HG02970 (cell line): ENCODE measurements at regions not wholly inside any gene's neighbourhood (a gene's known extent, or its start where the extent isn't known, plus 50 kb on each side); places are given as distances from the start of the nearest gene placed in this dataset.

Experiments
- ATAC-seq: cut with Tn5 transposase; IDR thresholded peaks from one replicate; pipeline ENCODE4 v1.9.1; 2021; ENCODE audit warnings: mild to moderate bottlenecking, moderate library complexity, moderate number of reproducible peaks; ENCODE audit not compliant: unreplicated experiment, low FRiP score

DNA sequence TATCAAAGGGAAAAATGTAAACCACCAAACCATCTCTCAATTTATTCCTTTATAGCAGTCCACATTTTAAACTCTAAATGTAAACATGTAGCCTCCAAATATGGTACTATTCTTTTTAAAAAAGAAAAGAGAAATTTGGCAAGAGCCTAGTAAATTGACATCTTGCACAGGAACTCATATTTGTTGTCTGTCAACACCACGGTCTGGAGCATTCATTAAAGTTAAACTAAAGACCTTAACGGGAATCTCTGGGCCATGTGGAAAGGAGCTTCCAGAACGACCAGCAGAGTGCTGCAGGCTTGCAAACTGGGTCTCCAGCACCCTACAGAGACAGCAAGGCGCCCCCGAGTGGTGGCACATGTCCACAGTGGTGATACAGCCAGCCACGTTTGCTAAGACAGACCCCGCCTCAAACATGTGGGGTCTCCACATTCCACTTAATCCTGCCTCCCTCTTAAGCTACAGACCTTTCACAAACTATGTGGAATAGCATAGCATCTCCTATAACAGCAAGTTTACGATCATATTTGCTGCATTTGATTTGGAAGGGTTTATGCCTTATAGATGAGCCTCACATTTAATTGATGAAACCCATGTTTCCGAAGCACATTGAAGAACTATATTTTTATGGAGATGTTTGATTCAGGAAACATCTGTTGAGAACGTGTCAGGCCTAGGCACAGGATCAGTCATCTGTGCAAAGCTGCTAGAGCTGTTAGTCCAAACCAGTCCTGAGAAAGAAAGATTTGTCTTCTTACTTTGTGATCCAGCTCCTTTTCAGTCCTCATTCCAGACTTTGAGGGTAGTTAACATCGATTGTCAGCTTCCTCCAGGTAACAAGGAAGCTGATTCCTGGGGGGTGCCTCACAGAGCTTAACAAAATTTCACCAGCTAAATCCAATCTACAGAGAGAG is 96.4 kb upstream of the BACE2 start:
- ATAC-seq: no peak

DNA sequence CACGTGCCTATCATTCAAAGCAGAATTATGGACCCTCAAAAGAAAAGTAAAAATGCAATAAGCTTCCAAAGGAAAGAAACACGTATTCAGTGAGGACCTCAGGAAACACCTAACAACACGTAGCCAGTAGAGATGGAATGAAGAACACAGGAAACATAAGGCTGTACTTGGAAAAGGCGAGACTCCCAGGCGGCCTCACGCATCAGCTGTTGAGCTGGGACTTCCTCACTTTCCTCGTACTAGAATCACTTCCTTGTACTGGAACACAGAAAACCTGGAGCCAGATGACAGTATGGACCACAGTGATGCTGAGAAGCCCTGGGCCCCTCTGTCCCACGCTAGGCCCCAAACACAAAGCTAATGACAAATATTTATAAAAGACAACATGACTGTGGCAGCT is 94.4 kb upstream of the BACE2 start:
- no peak for ATAC-seq

DNA sequence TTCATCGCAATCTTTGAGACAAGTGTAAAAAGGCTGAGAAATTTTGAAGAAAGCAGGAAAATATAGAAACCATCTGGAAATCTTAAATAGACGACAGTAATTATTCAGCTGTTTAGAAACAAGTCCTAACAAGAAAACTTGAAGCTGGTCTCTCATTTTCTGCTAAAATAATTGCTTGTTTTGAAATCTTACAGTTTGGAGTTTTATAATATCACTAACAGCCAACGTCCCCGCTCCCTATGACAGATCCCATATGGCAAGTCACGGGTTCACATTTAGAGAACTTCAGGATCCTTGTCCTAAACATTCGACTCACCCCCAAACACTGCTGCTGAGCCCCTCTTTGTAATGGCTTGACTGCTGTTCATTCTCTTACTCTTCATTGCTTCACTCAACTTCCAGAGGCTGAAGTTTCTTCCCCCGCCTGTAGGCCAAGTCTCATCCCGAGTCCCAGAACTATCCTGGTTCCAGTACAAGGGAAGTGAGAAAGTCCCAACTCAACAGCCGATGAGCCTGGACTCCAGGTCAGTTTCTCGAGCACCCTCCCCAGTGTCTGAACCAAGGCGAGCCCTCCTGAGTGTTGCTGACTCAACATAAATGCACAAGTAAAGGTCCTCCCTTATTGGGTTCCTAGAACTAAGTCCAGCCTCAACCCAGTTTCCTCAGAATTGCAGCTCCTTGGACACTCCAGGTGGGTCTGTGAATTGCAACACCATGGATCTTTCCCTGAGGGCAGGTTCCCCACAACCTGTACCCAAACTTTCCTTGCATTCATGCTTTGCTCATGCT is 93.4 kb upstream of the BACE2 start:
- ATAC-seq: no peak

DNA sequence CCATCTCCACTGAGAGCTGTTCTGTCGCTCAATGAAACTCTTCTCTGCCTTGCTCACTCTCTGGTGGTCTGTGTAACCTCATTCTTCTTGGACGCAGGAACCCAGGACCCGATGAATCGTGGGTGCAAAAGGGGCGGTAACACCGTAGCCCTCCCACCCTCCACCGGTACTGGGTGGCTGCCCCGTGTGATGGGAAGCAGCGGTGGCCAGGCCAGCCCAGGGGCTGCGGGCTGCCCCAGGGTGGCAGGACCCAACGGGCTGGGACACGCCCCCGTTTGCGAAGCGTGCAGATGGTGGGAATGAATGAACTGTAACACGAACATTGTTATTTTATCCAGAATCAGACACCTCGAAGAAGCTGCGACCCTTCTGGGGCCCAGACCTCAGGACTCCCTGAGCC is 92.3 kb upstream of the BACE2 start:
- ATAC-seq: no peak

DNA sequence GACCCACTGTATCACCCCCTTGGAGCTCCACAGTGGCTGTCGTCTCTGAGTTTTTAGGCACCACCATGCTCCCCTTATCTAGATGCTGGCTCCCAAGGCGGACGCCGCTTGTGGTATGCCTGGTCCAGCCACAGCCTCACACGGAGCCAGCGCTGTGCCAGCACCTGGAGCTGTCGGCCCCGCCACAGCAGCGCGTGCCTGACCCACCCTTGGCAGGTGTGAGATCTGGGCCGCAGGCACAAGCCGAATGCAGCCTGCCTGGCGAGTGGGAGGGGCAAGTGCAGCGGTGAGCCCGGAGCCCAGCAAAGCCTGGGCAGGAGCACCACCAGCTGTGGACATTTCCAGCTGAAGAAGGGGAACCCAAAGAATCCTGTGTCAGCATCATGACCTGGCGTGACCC is 91.9 kb upstream of the BACE2 start:
- ATAC-seq: no peak

- ATAC-seq: no peak
Observed at GRCh38 chr21:41079159-41079558, 88.8 kb upstream of the BACE2 start.

- no peak for ATAC-seq
Observed at GRCh38 chr21:41080485-41081121, 87.4 kb upstream of the BACE2 start.

DNA sequence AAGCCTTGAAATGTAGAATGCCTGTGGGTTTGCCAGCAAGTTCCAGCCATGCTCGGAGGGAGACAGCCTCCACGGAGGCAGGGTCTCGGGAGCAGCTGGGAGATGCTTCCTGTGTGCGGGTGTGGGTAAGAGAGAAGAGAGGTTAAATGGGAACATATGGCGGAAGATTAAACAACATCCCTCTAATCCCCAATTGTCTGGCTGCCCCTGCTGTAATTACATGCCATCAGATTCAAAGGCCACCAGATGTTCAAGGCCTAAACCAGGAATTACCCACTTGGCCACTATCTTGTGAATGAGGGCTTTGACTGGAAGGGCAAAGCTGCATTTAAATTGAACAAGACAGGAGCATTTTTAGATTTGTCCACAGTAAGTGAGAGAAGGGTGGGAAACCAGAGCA is 81.4 kb upstream of the BACE2 start:
- ATAC-seq: no peak

- no peak for ATAC-seq
Observed at GRCh38 chr21:41090981-41091380, 77.0 kb upstream of the BACE2 start.

DNA sequence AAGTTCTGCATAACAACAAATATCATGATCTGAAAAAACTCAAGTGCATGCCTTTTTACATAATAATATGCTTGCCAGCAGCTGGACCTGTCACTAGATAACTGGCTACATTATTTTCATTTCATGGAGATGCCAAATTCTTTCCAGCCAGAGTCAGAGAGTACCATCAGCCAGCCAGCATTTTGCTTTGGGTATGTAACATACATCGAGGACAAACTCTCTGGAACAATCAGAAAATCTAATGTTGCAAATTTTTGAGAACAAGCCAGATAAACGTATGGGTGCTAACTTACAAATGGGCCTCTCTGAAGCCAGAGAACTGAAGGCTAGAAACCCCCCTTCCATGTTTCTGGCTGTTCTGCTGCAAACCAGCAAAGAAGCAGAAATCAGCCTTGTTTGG is 76.3 kb upstream of the BACE2 start:
- ATAC-seq: no peak

GRCh38 chr21:41092312-41092711 is 75.6 kb upstream of the BACE2 start:
- no peak for ATAC-seq

DNA sequence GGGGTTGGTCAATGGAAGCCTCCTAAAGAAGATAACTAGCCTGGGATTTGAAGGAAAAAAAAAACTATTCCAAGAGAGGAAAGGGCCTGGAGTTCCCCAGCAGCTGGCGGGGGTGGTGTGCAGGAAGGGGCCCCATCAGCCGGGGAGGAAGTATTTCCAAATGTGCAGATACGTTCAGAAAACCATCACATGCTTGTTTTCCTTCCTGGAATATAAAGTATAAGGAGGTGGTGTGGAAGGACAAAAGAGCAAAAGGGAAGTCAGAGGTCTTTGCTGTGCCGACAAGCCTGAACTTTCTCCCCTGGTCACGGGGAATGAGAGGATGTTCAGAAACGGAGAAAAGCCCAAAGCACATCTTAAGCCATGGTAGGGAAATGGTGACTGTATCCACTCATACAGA is 72.0 kb upstream of the BACE2 start:
- ATAC-seq: no peak

DNA sequence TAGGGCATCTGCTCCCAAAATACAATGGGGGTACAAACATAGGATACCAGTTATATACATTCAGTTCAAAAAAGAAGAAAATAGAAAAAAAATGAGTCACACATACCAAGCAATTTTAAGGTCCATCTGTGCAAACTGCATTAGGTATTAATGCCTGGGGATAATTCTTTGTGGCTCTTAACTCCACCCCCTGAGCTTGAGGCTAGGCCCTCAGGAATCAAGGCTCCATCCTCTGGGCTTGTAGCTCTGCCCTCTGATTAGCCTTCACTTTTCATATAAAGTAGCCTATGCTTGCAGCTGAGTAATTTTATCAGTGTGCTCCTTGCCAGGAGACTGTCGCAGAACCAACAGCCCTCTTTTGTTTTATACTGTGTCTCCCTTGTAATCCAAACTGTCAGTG is 69.9 kb upstream of the BACE2 start:
- ATAC-seq: no peak

DNA sequence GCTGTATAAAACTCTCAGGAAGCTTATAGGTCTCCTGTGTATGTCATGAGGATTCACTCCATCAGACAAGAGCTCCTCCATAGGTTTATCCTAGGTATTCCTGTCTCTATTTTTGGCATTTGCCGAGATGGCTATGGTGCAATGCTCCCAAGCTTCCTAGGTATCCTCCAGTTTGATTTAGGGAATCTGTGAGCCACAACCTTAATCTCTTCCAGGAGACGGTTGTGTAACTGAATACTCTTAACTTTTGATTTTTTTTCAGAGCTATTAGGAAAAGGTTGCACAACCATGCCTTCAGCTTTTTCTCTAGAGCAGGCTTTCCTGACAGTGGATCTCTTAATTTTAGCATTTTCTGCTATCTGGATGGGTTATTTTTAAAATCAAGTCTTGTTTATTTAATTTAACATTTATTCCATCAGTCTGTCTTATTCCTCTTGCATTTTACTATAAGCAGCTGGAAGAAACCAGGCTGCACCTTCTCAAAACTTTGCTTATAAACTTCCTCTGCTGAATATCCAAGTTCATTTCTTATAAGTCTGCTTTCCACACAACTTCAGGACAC is 69.4 kb upstream of the BACE2 start:
- no peak for ATAC-seq

- no peak for ATAC-seq
Observed at GRCh38 chr21:41100826-41101550, 67.0 kb upstream of the BACE2 start.

DNA sequence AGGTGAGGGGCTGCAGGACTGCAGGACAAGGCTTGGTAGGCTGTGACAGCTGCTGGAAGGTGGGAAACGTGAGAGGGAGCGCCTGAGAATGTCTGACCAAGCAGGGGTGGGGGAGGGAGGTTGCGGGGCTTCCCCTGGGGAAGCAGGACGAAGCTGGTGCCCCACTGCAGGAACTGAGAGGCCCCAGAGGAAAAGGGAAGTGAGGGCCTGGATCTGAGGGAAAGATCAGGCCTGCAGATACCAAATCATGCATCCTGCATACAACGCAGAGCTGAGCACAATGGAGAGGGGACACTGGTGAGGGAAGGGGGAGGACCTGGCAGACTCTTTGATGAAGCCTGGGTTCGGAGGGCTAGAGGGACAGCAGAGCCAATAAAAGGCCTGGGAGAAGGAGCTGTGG is 65.7 kb upstream of the BACE2 start:
- no peak for ATAC-seq

DNA sequence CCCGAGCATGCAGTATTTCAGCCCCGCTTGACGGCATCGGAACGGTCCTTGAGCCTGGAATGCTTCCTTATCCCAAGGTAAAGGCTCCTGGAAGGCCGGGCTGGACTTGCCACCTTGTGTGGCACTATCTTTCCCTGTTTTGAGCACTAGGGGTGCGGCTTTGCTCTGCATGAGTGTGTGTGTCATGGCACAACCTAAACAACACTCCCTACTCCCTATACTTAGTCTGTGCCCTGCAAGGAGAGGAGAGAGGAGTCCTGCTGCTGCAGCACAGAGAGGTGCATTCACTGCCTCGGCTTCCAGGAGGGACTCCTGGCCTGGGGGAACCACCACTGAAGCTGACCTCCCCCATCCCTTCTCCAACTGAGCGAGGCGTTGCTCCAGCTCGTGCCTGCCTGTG is 60.4 kb upstream of the BACE2 start:
- no peak for ATAC-seq

DNA sequence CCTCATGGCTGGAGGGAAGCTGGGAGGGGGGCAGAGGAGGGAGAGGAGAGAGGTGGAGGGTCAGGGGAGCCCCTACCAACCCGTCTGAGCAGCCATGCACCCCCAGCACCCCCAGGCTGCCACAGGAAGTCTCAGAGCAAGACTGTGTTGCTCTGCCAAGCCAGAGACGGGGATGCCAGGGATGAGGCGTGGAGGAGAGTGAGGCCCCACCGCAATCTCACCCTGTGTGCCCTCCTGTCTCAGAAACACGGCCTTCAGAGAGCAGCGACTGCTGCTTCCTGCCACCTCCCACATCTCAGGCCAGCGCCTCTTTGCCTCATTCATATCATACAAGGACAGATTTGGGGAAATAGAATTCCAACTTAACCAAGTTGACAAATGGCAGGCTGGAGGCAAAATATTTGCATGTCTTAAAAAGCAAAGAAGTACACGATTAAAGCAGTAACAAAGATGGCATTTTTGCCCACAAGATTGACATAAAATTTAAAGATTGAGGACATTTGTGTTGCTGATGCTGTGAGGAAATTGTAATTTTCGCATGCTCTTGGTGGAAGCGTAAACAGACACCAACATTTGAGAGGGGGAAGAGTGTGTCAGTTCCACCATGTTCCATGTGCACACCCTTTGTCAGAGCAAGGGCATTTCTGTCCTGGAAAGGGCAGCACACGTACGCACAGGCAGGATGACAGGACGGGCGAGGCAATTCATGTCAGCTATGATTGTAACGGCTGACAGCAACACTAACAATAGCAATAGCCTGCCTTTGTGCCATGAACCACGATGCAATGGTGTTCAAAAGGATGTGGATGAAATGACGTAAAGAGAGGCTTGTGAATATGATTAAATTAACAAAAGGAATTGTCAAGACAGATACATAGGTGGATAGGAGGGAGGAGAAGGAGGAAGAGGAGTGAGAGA is 59.0 kb upstream of the BACE2 start:
- ATAC-seq: no peak

GRCh38 chr21:41110161-41110560 is 57.8 kb upstream of the BACE2 start:
- no peak for ATAC-seq
